ENCODE measurements at regions not wholly inside any gene's neighbourhood (a gene's known extent, or its start where the extent isn't known, plus 50 kb on each side); places are given as distances from the start of the nearest gene placed in this dataset.
"Not testable (repeated sequence)": the region's sequence is repeated elsewhere in the genome, so short reads cannot be mapped to it uniquely, and the experiment has no call there.

- Mint-ChIP-seq H3K27ac (no peak overlapping the region), H3K27me3 (peaks cover 5% of the 10 kb centered on the region), H3K9me3 (peaks cover 3% of the 10 kb centered on the region), H3K4me3 (no peak overlapping the region), H3K4me1 (ENCODE audit: low read depth) (no peaks in the 10 kb centered on the region), H3K36me3 (ENCODE audit: low read depth) (no peaks in the 10 kb centered on the region)
Observed at GRCh38 chr20:22529150-22530019, 55.0 kb downstream of the FOXA2 start.

GRCh38 chr20:22526512-22527012 is 57.8 kb downstream of the FOXA2 start:
- Mint-ChIP-seq H3K36me3 (ENCODE audit: low read depth) (no peaks in the 10 kb centered on the region), H3K27me3 (peaks cover 7% of the 10 kb centered on the region), H3K4me1 (ENCODE audit: low read depth) (no peaks in the 10 kb centered on the region), H3K9me3 (peaks cover 3% of the 10 kb centered on the region), H3K27ac (no peak overlapping the region), H3K4me3 (no peak overlapping the region)

GRCh38 chr20:22525821-22526220 is 58.6 kb downstream of the FOXA2 start:
- Mint-ChIP-seq H3K27me3 (peaks cover 5% of the 10 kb centered on the region), H3K27ac (no peak overlapping the region), H3K36me3 (ENCODE audit: low read depth) (no peaks in the 10 kb centered on the region), H3K4me1 (ENCODE audit: low read depth) (no peaks in the 10 kb centered on the region), H3K9me3 (peaks cover 3% of the 10 kb centered on the region), H3K4me3 (no peak overlapping the region)

GRCh38 chr20:22525069-22525820 is 59.1 kb downstream of the FOXA2 start:
- Mint-ChIP-seq H3K27ac (no peak overlapping the region), H3K4me1 (ENCODE audit: low read depth) (no peaks in the 10 kb centered on the region), H3K36me3 (ENCODE audit: low read depth) (no peaks in the 10 kb centered on the region), H3K27me3 (peaks cover 3% of the 10 kb centered on the region), H3K9me3 (peaks cover 3% of the 10 kb centered on the region), H3K4me3 (no peak overlapping the region)

- Mint-ChIP-seq H3K4me1 (ENCODE audit: low read depth) (no peaks in the 10 kb centered on the region), H3K27me3 (peaks cover 3% of the 10 kb centered on the region), H3K9me3 (peaks cover 3% of the 10 kb centered on the region), H3K27ac (no peak overlapping the region), H3K4me3 (no peak overlapping the region), H3K36me3 (ENCODE audit: low read depth) (no peaks in the 10 kb centered on the region)
Observed at GRCh38 chr20:22524393-22525015, 59.9 kb downstream of the FOXA2 start.

GRCh38 chr20:22523499-22524392 is 60.6 kb downstream of the FOXA2 start:
- Mint-ChIP-seq H3K4me1 (ENCODE audit: low read depth) (no peaks in the 10 kb centered on the region), H3K27me3 (peaks cover 3% of the 10 kb centered on the region), H3K36me3 (ENCODE audit: low read depth) (no peaks in the 10 kb centered on the region)

GRCh38 chr20:22523128-22523498 is 61.3 kb downstream of the FOXA2 start:
- Mint-ChIP-seq H3K4me3 (no peak overlapping the region), H3K9me3 (no peaks in the 10 kb centered on the region), H3K27me3 (peaks cover 3% of the 10 kb centered on the region), H3K36me3 (ENCODE audit: low read depth) (no peaks in the 10 kb centered on the region), H3K27ac (no peak overlapping the region), H3K4me1 (ENCODE audit: low read depth) (no peaks in the 10 kb centered on the region)

More at GRCh38 chr20:22523499-22524392, 60.6 kb downstream of the FOXA2 start:
- no peak overlapping the region for H3K27ac Mint-ChIP-seq
- H3K4me3 Mint-ChIP-seq, result no peak overlapping the region
- peaks cover 2% of the 10 kb centered on the region for H3K9me3 Mint-ChIP-seq

GRCh38 chr20:22522701-22523100 is 61.7 kb downstream of the FOXA2 start:
- Mint-ChIP-seq H3K4me3 (no peak overlapping the region), H3K27ac (no peak overlapping the region), H3K9me3 (no peaks in the 10 kb centered on the region), H3K27me3 (peaks cover 3% of the 10 kb centered on the region), H3K36me3 (ENCODE audit: low read depth) (no peaks in the 10 kb centered on the region), H3K4me1 (ENCODE audit: low read depth) (no peaks in the 10 kb centered on the region)

GRCh38 chr20:22521940-22522339 is 62.4 kb downstream of the FOXA2 start:
- not testable (repeated sequence) for H3K27ac Mint-ChIP-seq; H3K4me1 Mint-ChIP-seq (ENCODE audit: low read depth); H3K4me3 Mint-ChIP-seq; H3K27me3 Mint-ChIP-seq; H3K9me3 Mint-ChIP-seq; H3K36me3 Mint-ChIP-seq (ENCODE audit: low read depth)

GRCh38 chr20:22520381-22520780 is 64.0 kb downstream of the FOXA2 start:
- Mint-ChIP-seq H3K27ac (no peak overlapping the region), H3K27me3 (peaks cover 3% of the 10 kb centered on the region), H3K4me1 (ENCODE audit: low read depth) (no peaks in the 10 kb centered on the region), H3K36me3 (ENCODE audit: low read depth) (no peaks in the 10 kb centered on the region), H3K9me3 (no peaks in the 10 kb centered on the region), H3K4me3 (no peak overlapping the region)

- no peaks in the 10 kb centered on the region for H3K9me3 Mint-ChIP-seq
- H3K4me3 Mint-ChIP-seq, result no peak overlapping the region
- H3K36me3 Mint-ChIP-seq (ENCODE audit: low read depth), result no peaks in the 10 kb centered on the region
- H3K27me3 Mint-ChIP-seq, result no peaks in the 10 kb centered on the region
- no peak overlapping the region for H3K27ac Mint-ChIP-seq
- no peaks in the 10 kb centered on the region for H3K4me1 Mint-ChIP-seq (ENCODE audit: low read depth)
Observed at GRCh38 chr20:22515264-22515663, 69.1 kb downstream of the FOXA2 start.

- H3K27ac Mint-ChIP-seq, result no peak overlapping the region
- H3K4me1 Mint-ChIP-seq (ENCODE audit: low read depth), result no peaks in the 10 kb centered on the region
- no peaks in the 10 kb centered on the region for H3K9me3 Mint-ChIP-seq
- H3K4me3 Mint-ChIP-seq, result no peak overlapping the region
- H3K27me3 Mint-ChIP-seq, result no peaks in the 10 kb centered on the region
- no peaks in the 10 kb centered on the region for H3K36me3 Mint-ChIP-seq (ENCODE audit: low read depth)
Observed at GRCh38 chr20:22513574-22513973, 70.8 kb downstream of the FOXA2 start.

GRCh38 chr20:22512911-22513489 is 71.4 kb downstream of the FOXA2 start:
- no peaks in the 10 kb centered on the region for H3K4me1 Mint-ChIP-seq (ENCODE audit: low read depth)
- no peaks in the 10 kb centered on the region for H3K9me3 Mint-ChIP-seq
- no peaks in the 10 kb centered on the region for H3K27me3 Mint-ChIP-seq
- no peak overlapping the region for H3K27ac Mint-ChIP-seq
- no peaks in the 10 kb centered on the region for H3K36me3 Mint-ChIP-seq (ENCODE audit: low read depth)
- H3K4me3 Mint-ChIP-seq, result no peak overlapping the region

Measured in stimulated activated naive CD8-positive, alpha-beta T cell treated with anti-CD3 and anti-CD28 coated beads, Interleukin-15, Interleukin-2, amounts not matched to agents 100 ng/mL and 50 ng/mL, for 24 hours (primary cell).